Colonic mucosa (tissue), 4 donors: ENCODE measurements at regions not wholly inside any gene's neighbourhood (a gene's known extent, or its start where the extent isn't known, plus 50 kb on each side); places are given as distances from the start of the nearest gene placed in this dataset.

ENCODE experiments used
- DNase-seq: peaks from one replicate; pipeline ENCODE4 v3.0.0-alpha.2; 2020
- H3K27ac ChIP-seq: fragments of 200-600 bp; one replicate; pipeline ENCODE4 v1.8.0; 2021
- H3K27me3 ChIP-seq: fragments of 200-600 bp; one replicate; pipeline ENCODE4 v1.8.0; 2021
- H3K36me3 ChIP-seq: fragments of 200-600 bp; one replicate; pipeline ENCODE4 v1.8.0; 2021
- H3K4me1 ChIP-seq: fragments of 200-600 bp; one replicate; pipeline ENCODE4 v1.8.0; 2021; ENCODE audit warnings: mild to moderate bottlenecking
- H3K4me3 ChIP-seq: fragments of 200-600 bp; one replicate; pipeline ENCODE4 v1.8.0; 2021
- H3K9ac ChIP-seq, 2 donors: one replicate each; pipeline ENCODE4 v1.7.0; 2013; ENCODE audit warnings: control low read depth in 2 of 2, low read depth in 2 of 2, low read length in 2 of 2
- H3K9me3 ChIP-seq: fragments of 200-600 bp; one replicate; pipeline ENCODE4 v1.8.0; 2021
- intact Hi-C: fragments of 100-400 bp; cut with DNase I; formaldehyde crosslinking; loops from one replicate; pipeline ENCODE4 v1.14.1; 2022
- TF ChIP-seq, protein P1 (sequence below): fragments of 200-600 bp; IDR thresholded peaks from one replicate; pipeline ENCODE4 v1.8.0; 2022; ENCODE audit warnings: antibody characterized with exemption, mild to moderate bottlenecking
- donor health status: healthy.
- donor health status: DM: no; HTN: no; CAD: no.
- donor health status: DM: no; HTN: no; CAD: no.

DNA sequence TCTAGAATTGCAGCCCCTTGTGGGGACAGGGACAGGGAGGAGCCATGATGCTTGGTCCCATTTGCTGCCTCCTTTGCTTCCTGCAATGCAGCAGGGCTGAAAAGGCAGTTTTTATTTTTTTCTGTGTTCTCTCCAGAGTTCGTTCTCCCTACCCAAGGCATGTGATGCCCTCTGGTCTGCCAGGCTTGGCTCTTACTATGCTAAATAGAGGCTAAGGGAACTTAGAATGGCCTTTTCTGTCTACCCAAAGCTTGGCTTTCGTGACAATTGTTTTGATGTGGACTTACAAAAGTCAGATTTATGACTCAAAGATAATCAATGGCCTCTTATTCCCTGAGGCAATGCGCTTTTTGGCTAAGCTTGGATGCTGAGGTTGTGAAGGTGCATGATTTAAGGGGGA, 293.3 kb upstream of the TBL1XR1 start:
- Histone ChIP-seq H3K36me3 (no peaks in the 10 kb centered on the region), H3K4me1 (no peaks in the 10 kb centered on the region), H3K9ac (no peak overlapping the region), H3K27me3 (no peaks in the 10 kb centered on the region), H3K4me3 (no peak overlapping the region), H3K9me3 (no peaks in the 10 kb centered on the region), H3K27ac (no peak overlapping the region)
- DNase-seq, result no peak
- intact Hi-C loops, result no loop called here
- TF ChIP-seq, protein P1, sequence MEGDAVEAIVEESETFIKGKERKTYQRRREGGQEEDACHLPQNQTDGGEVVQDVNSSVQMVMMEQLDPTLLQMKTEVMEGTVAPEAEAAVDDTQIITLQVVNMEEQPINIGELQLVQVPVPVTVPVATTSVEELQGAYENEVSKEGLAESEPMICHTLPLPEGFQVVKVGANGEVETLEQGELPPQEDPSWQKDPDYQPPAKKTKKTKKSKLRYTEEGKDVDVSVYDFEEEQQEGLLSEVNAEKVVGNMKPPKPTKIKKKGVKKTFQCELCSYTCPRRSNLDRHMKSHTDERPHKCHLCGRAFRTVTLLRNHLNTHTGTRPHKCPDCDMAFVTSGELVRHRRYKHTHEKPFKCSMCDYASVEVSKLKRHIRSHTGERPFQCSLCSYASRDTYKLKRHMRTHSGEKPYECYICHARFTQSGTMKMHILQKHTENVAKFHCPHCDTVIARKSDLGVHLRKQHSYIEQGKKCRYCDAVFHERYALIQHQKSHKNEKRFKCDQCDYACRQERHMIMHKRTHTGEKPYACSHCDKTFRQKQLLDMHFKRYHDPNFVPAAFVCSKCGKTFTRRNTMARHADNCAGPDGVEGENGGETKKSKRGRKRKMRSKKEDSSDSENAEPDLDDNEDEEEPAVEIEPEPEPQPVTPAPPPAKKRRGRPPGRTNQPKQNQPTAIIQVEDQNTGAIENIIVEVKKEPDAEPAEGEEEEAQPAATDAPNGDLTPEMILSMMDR, result no peak

DNA sequence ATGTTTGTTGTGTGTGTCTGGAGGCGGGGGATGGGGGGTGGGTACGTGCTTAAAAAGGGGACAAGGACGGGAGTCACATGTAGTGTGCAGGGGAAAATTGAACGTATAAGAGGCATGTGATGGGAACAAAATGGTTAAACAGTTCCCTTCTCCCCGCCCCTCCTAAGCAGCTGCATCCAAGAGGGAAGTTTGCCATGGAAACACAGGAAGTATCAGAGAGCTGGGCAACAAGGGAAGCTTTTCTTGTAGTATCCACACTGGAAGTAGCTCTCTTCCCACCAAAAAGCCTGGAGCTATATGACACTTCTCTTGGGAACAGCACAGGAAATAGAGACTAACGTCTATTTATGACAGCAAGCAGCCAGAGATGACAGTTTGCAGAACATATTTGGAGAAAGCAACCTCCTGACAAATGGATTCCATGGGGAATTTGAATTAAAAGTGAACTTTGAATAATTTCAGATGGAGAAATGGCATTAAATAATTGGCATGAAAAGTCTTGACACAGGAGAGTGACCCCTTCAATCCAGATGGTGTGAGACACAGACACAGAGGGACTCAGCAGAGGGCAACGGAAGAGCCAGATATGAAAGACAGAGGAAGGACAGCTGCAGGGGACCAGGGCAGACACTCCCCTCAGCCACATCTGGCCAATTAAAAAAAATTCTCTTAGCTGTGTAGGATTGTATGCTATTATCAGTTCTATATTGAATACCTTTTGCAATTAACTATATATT, 294.2 kb upstream of the TBL1XR1 start:
- H3K9ac ChIP-seq, result no peak overlapping the region
- H3K36me3 ChIP-seq, result no peaks in the 10 kb centered on the region
- no peaks in the 10 kb centered on the region for H3K27me3 ChIP-seq
- no peaks in the 10 kb centered on the region for H3K9me3 ChIP-seq
- intact Hi-C loops, result no loop called here
- no peak overlapping the region for H3K4me3 ChIP-seq
- no peaks in the 10 kb centered on the region for H3K4me1 ChIP-seq
- TF ChIP-seq, protein P1, result no peak
- no peak for DNase-seq
- H3K27ac ChIP-seq, result no peak overlapping the region

DNA sequence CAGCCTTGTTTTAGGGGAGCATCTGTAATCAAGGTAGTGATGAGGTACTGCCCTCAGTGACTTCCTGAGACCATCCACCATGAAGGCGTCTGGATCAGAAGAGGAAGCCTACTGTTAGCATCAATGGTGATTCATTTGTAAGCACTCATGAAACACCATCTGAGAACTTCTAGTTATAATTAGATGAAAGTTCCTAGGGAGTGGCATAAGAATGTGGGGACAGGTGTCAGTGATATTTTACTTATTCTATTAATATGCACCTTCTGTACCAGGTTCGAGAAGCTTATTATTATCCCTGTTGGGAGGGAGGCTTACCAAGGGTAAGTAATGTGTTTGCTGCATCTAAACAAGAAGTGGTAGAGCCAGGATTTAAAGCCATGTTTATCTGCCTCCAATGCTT, 295.8 kb upstream of the TBL1XR1 start:
- H3K36me3 ChIP-seq, result no peaks in the 10 kb centered on the region

DNA sequence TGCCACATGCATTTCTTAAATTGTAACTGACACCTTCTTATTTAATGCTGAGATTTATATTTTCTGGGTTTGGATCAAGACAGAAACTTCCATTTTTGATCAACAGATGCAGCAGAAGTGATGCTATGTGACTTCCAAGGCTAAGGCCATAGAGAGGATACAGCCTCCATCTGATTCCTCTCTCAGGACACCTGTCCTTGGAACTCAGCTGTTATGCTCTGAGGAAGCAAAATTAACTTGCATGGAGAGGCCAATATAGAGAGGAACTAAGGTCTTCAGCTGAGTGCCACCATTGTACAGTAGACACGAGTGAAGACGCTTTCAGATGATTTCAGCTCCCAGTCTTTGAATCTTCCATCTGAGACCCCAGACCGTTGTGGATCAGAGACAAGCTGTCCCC, 296.9 kb upstream of the TBL1XR1 start:
- Histone ChIP-seq H3K9ac (no peak overlapping the region), H3K27ac (no peak overlapping the region), H3K9me3 (no peaks in the 10 kb centered on the region), H3K27me3 (no peaks in the 10 kb centered on the region), H3K4me1 (no peaks in the 10 kb centered on the region), H3K4me3 (no peak overlapping the region), H3K36me3 (no peaks in the 10 kb centered on the region)
- TF ChIP-seq, protein P1, result no peak
- intact Hi-C loops, result no loop called here
- DNase-seq, result no peak

More for the DNA sequence above, 295.8 kb upstream of the TBL1XR1 start:
- DNase-seq, result no peak
- intact Hi-C loops, result no loop called here
- Histone ChIP-seq H3K27me3 (no peaks in the 10 kb centered on the region), H3K4me1 (no peaks in the 10 kb centered on the region), H3K4me3 (no peak overlapping the region), H3K9ac (no peak overlapping the region), H3K27ac (no peak overlapping the region), H3K9me3 (no peaks in the 10 kb centered on the region)
- TF ChIP-seq, protein P1, result no peak

DNA sequence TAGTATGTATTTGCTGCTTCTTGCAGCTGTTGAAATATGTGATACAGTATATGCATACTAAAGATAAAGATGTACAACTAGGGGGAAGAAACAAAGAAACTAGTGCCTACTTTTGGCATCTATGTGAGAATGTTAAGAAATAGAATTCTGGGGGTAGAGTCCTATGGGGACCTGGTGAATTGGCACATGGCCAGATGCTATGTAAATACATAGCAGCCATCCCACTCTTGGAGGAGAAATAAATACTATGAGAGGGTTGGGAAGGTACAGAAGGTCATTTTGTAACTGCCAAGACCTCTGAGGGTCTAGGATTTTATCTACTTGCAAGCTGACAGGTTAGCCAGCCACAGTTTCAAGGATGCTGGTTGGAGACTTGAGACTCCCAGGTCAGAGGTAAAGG, 298.3 kb upstream of the TBL1XR1 start:
- DNase-seq, result no peak
- Histone ChIP-seq H3K9me3 (no peaks in the 10 kb centered on the region), H3K36me3 (no peaks in the 10 kb centered on the region), H3K27me3 (no peaks in the 10 kb centered on the region), H3K9ac (no peak overlapping the region), H3K27ac (no peak overlapping the region), H3K4me1 (no peaks in the 10 kb centered on the region), H3K4me3 (no peak overlapping the region)
- intact Hi-C loops, result no loop called here
- TF ChIP-seq, protein P1, result no peak
